ENCODE measurements at regions not wholly inside any gene's neighbourhood (a gene's known extent, or its start where the extent isn't known, plus 50 kb on each side); places are given as distances from the start of the nearest gene placed in this dataset.

- TF ChIP-seq MYC (IDR thresholded peaks at IDR 0.05; ENCODE audit: low read depth, low read length) (no peak), POLR2A (IDR thresholded peaks at IDR 0.05; ENCODE audit: extremely low read depth, insufficient read length) (no peak), MAX (IDR thresholded peaks at IDR 0.05; ENCODE audit: low read depth, low read length) (no peak), CTCF (IDR thresholded peaks at IDR 0.05; ENCODE audit: low read depth, low read length) (no peak)
- DNase-seq (ENCODE audit: low read depth) = no peak
- H3K4me3 ChIP-seq (ENCODE audit: low read depth, low read length) = no peak overlapping the region
Observed at GRCh38 chr16:64586781-64587180, 535.1 kb downstream of the CDH11 start.

GRCh38 chr16:64585367-64585766 is 536.5 kb downstream of the CDH11 start:
- no peak overlapping the region for H3K4me3 ChIP-seq (ENCODE audit: low read depth, low read length)
- TF ChIP-seq CTCF (IDR thresholded peaks at IDR 0.05; ENCODE audit: low read depth, low read length) = no peak
- TF ChIP-seq POLR2A (IDR thresholded peaks at IDR 0.05; ENCODE audit: extremely low read depth, insufficient read length) = no peak
- TF ChIP-seq MAX (IDR thresholded peaks at IDR 0.05; ENCODE audit: low read depth, low read length) = no peak
- no peak for TF ChIP-seq MYC (IDR thresholded peaks at IDR 0.05; ENCODE audit: low read depth, low read length)
- DNase-seq (ENCODE audit: low read depth) = no peak

GRCh38 chr16:64580558-64580957 is 541.3 kb downstream of the CDH11 start:
- TF ChIP-seq MAX (IDR thresholded peaks at IDR 0.05; ENCODE audit: low read depth, low read length) = no peak
- TF ChIP-seq POLR2A (IDR thresholded peaks at IDR 0.05; ENCODE audit: extremely low read depth, insufficient read length) = no peak
- no peak for TF ChIP-seq CTCF (IDR thresholded peaks at IDR 0.05; ENCODE audit: low read depth, low read length)
- TF ChIP-seq MYC (IDR thresholded peaks at IDR 0.05; ENCODE audit: low read depth, low read length) = no peak
- no peak for DNase-seq (ENCODE audit: low read depth)
- H3K4me3 ChIP-seq (ENCODE audit: low read depth, low read length) = no peak overlapping the region

- no peak for TF ChIP-seq POLR2A (IDR thresholded peaks at IDR 0.05; ENCODE audit: extremely low read depth, insufficient read length)
- DNase-seq (ENCODE audit: low read depth) = no peak
- no peak overlapping the region for H3K4me3 ChIP-seq (ENCODE audit: low read depth, low read length)
Observed at GRCh38 chr16:64579712-64580111, 542.2 kb downstream of the CDH11 start.

- TF ChIP-seq MYC (IDR thresholded peaks at IDR 0.05; ENCODE audit: low read depth, low read length) (no peak), MAX (IDR thresholded peaks at IDR 0.05; ENCODE audit: low read depth, low read length) (no peak), CTCF (IDR thresholded peaks at IDR 0.05; ENCODE audit: low read depth, low read length) (no peak), POLR2A (IDR thresholded peaks at IDR 0.05; ENCODE audit: extremely low read depth, insufficient read length) (no peak)
- no peak overlapping the region for H3K4me3 ChIP-seq (ENCODE audit: low read depth, low read length)
- no peak for DNase-seq (ENCODE audit: low read depth)
Observed at GRCh38 chr16:64545768-64546167, 576.1 kb downstream of the CDH11 start.

GRCh38 chr16:64544859-64545258 is 577.0 kb downstream of the CDH11 start:
- H3K4me3 ChIP-seq (ENCODE audit: low read depth, low read length) = no peak overlapping the region
- DNase-seq (ENCODE audit: low read depth) = no peak
- TF ChIP-seq CTCF (IDR thresholded peaks at IDR 0.05; ENCODE audit: low read depth, low read length) = no peak
- no peak for TF ChIP-seq MYC (IDR thresholded peaks at IDR 0.05; ENCODE audit: low read depth, low read length)
- no peak for TF ChIP-seq MAX (IDR thresholded peaks at IDR 0.05; ENCODE audit: low read depth, low read length)
- no peak for TF ChIP-seq POLR2A (IDR thresholded peaks at IDR 0.05; ENCODE audit: extremely low read depth, insufficient read length)
